GM21360 (cell line): ENCODE measurements at regions not wholly inside any gene's neighbourhood (a gene's known extent, or its start where the extent isn't known, plus 50 kb on each side); places are given as distances from the start of the nearest gene placed in this dataset.

ENCODE experiments used
- ATAC-seq: cut with Tn5 transposase; IDR thresholded peaks from one replicate; pipeline ENCODE4 v1.9.1; 2021; ENCODE audit warnings: mild to moderate bottlenecking, moderate library complexity; ENCODE audit not compliant: unreplicated experiment

DNA sequence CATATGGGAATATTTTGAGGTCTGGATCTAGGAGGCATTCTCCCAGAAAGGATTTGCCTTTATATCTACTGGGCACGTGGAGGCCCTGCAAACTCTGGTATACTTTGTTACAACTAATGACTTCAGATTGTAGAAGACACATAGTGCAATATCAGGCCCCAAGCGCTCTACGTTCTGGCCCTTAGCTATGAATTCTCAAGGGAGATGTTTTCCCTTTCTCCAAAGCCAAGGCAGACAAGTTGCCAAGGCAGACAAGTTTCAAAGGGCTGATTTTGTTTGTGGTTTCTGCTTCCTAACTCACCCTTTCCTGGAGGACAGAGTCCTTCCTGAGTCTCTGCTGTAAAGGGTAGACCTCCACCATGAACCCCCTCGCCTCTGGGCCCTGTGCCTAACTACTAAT, 99.4 kb upstream of the CTTNBP2 start:
- no peak for ATAC-seq

DNA sequence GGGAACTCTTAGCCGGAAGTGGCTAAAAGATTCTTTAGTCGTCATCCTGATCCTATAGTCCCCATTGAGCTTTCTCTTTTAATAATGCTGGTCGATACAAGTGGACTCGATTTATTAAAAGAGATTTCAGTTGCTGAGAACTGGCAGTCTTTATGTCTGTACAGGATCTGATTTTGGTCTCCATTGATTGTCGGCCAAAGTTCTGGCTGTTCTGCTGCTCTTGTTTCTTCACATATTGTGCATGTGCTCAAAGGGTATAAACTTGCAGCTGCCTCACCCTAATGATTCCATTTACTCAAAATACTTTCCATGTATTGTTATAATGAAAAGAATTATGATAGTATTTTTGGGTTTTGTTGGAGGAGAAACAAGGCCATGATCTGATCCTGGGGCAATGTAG, 100.7 kb upstream of the CTTNBP2 start:
- ATAC-seq = no peak

DNA sequence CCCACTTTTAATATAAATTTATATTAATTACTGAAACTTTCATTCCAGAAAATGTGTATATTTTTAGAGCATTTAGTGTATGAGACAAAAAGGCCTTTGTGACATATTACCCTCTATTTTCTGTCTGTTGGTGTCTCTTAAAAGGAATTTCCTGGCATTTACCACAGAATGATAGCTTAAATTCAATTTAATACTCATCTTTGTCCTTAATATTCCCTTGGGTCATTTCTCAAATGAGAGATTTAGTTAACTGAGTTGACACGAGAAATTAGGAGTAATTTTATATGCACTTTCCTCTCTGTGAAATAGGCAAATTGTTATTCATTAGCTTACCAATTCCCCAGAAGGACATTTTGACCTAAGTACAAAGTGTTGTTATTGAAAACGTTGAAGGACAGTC, 101.7 kb upstream of the CTTNBP2 start:
- ATAC-seq = no peak

DNA sequence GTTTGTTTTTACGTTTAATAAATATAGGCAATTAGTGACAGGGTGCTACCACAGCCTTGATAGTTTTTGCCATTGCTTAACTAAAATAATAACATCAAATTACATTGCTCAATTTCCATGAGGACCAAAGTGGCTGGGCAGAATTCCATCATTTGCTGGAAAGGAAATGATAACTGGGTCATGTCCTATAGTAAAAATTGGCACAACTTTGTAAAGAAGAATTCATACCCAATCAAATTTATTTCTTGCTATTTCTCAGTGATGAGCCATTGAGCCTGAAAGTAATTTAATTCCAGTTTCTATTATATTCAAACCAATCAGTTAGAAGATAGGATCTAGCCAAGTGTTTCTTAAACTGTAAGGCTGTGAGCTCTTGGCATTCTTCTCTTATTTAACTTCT, 102.2 kb upstream of the CTTNBP2 start:
- no peak for ATAC-seq

DNA sequence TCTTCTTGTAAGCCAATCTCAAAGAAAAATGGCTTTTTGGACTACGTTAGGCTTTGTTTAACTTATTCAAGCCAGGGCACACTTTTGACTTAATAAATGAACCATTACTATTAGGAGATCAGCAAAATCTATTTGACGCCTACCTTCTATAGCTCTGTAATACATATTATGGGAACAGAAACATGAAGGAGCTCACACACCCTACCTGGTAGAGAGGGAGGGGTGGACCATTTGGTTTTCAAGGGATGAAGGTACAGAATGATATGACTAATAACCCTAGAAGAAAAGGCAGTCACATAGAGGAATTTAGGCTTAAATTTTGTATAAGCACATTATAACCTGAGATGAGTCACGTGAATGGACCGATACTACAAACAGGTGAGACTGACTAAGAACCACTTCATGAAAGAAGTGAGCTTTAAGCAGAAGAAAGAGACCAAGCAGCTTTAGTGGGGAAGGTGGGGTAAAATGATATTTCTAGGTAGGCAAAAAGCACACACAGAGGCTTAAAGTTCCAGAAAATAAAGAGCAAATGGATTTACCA, 106.8 kb upstream of the CTTNBP2 start:
- no peak for ATAC-seq

DNA sequence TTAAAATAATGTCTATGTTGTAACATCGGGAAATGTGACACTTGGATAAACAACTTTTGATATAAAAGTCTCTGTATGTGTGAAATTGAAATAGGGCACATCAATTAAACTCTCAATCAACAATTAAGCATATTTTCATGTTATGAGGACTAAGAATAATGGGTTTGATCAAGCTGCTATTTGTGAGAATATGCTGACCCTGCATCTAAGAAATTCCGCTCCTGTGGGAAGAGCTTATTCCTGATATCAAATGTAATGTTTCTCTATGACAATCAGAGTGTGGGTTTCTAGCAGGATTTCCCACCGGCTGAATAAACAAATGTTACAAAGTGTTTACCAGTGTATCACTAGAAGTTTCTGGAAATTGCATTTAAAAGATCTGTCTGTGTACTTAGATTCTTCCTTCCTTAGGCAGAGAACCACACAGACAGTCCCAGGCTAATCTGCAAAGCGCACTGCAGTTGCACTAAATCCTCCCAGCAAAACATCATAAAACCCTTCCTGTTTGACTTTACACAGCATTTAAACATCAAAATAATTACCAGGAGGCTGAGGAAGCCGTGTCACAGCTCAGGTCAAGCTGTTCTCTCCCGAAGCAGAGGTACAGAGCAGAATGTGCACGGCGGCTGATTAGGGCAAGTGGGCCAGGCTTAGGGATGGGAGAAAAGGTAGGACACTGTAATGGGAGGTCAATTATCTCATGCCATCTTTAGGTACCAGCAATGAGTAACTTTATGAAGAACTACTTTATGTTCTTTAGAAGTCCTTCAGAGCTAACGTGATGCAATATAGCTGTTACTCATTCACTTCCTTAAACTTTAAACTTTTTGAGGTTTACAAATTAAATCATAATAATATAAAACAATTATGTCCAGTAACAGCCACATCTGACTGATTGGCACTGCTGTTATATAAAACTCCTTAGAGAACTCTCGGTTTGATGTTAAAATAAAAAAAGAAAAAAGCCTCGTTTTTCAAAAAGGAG, 109.1 kb upstream of the CTTNBP2 start:
- no peak for ATAC-seq

DNA sequence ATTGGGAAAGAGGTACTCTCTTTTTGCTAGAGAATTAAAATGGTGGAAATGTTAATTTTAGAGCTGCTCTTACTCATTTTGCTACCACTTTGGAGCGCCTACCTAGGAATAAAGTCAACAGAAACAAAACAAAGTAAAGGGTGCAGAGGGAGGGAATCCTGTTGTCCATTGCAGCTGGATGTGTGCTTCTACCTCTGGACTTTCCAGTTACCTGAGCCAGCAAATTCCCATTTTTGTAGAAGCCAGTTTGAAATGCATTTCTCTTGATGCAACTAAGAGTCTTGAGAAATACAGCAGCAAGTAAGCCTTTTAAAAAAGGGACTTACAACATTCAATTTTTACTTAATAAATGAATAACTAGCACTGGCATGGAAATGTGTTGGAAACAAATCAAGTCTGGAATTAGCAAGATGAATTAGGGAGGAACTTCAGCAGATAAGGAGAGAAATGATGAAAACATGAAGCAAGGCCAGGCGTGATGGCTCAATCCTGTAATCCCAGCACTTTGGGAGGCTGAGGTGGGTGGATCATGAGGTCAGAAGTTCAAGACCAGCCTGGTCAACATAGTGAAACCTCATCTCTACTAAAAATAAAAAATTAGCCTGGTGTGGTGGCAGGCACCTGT, 113.5 kb upstream of the CTTNBP2 start:
- ATAC-seq = no peak

DNA sequence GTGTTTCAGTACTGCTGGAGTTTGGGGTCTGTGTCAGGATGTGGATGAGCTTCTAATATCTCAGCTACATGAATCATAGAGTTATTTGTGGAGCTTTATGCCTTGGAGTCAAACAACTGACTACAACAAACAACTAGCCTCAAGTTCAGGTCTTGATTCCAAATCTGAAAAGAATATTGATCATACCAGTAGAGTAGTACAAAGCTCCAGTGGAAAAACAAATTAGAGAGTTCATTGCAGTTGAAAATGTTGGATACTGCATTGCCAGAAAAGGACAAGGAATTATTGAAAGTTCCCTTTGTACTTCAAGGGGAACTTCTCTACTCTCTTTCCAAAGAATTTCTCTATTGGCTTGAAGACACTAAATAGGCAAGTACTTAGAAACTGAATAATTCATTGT, 117.6 kb upstream of the CTTNBP2 start:
- no peak for ATAC-seq

DNA sequence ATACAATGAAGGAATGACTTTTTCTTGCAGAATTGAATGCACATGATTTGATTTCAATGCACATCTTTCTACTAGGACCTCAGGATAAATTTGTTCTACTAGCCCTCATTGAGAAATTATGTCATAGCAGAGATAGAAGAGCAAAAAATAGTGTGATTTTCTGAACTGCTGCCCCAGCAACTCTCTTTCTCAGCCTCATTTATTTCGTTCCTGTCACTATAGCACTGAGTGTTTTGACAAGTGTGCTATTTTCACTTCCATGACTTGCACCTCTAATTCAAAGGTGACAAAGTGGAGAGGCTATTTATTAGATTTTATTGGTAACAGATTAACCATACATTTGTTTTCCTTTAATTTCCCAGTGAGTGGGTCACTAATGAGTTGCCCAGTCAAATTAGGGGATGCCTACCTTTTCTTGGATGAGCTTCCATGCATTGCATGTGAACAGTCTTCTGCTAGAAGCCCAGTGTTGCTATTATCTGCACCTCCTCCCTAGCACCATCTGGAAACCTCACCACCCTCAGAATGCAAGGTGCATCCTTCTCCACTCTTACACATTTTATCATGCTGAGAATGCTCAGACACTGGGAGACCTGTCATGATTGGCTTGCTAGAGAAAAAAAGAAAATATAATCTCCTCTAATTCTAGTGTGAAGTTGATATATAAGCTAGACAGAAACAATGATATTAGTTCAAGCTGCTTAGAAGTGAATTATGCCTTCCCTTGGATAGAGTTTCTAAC, 119.6 kb upstream of the CTTNBP2 start:
- ATAC-seq = no peak

DNA sequence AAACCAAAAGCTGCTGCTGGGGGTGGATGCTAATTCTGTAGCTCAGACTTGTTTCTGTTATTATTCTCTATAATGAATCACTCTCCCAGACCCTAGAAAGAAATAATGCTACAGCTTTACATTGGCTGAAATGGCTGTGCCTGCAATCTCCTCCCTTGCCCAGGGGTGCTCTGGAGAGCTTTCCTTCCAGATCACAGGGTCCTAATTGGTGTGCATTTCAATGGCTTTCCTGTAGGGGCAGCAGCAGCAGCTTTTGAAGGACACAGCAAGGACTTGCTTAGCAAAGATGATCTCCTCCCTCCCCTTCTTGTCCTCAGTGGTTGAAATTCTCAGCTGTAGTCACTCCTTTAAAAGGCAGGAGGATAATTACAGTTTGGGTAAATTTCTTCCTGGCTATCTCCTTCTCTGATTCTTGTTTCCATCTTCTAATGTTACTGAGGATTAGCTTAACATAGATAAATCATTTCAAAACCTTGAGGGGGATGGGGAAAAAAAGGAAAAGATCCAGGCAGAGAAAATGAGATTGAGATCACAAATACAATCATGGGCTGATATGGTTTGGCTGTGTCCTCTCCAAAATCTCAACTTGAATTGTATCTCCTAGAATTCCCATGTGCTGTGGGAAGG, 120.2 kb upstream of the CTTNBP2 start:
- peak; percentile 98 for ATAC-seq

DNA sequence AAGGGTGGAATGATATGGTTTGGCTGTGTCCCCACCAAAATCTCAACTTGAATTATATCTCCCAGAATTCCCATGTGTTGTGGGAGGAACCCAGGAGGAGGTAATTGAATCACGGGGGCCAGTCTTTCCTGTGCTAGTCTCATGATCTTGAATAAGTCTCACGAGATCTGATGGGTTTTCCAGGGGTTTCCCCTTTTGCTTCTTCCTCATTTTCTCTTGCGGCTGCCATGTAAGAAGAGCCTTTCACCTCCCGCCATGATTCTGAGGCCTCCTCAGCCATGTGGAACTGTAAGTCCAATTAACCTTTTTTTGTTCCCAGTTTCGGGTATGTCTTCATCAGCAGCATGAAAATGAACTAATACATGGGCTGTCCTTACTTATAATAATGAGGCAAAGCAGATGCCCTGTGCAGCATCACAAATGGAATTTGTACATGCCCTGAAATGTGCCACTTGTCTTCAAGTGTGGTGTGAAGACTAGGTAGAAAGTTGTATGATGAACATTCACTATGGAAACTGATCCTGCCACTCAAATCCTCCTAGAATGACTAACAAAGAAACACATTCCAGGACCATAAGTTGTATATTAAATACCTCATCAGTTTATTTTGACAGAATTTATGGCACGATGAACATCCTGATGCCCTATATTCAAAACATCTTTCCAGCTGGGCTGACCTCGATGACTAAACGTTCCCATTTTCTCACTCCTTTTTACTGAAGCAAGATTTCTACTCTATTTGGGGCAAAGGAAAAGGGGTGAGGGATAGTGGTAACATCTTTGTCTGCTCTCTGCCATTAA, 122.8 kb upstream of the CTTNBP2 start:
- ATAC-seq = no peak

DNA sequence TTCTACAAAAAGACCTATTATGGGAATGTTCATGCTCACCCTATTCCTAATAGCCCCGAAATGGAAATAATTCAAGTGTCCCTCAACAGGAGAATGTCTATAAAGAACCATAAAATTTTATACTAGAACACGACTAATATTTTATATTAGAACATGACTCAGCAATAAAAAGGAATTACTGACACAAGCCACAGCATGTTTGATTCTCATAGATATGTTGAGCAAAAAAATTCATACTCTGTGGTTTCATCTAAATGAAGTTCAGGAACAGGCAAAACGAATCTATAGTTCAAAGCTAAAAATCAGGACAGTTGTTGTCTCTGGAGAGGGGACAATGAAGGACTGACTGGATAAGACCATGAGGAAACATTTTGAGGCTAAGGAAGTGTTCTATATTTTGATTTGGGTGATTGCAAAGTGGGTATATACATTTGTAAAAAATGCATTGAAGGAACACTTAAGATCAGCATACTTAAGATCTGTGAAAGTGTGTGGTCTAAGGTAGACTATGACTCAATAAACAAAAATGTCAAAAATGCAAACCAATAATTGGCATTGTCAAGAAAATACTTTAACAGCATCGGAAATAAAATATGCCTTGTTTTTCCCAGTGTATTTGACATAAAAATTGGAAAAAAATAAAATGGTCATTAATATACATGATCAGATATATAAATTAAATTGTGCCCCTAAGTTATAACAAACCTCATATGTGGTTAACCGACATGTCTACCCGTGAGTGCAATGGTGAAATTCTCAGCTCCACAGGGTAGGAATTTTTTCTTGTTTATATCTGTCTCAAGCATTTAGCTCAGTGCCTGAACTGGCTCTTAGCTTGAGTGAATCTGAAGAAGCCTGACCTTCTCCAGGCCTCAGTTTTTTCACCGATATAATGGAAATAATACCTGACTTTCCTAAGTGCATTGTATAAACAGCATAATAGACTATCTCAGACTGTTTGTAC, 124.9 kb upstream of the CTTNBP2 start:
- ATAC-seq = no peak

DNA sequence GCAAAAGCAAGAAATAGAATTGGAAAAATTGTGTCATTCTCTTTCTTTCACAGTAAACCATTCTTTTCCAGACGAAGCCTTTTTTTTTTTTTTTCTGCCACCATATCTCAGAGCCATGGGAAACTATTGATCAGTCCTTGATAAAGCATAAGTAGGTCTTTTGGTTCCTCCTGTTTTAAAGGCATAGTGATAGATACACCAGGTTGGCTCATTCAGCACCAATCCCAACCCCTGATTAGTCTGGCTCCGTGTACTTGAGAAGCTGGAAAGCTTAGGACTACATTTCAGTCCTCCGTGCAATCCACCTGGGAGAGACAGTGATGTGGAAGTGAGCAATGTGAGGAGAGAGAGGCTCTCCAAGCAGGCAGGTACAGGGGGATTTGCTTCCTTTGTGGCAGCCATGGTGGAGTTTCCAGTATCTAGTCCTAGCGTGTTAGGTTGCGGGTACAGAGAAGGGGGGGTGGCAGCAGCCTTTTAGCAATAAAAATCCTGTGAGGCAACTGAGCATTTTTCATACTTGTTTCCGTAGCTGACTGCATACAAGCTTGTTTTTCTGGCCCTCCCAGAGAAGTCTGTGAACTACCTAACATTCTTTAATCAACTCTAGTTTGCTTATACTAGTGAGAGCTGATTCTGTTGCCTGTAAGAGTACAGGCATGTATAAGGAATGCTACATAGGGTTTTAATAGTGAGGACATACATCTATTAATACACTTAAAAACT, 127.4 kb upstream of the CTTNBP2 start:
- no peak for ATAC-seq

DNA sequence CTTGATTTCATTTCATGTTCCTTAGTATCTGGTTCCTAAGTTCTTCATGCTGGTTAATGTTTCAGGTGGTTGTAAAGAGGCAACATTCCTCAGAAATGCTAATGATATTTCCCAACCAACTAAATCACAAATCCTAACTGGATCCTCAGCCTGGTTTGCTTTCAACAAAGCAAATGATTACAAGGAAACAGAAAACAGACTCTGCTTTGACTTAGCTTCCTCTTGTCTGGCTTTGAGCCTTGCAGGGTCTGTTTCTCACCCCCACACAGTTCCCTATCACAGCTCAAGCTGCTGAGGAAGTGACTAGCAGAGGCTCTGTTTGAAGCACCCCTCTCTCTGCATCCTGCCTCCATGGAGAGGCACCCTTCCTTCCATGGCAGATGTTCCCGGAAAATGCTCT, 130.2 kb upstream of the CTTNBP2 start:
- ATAC-seq = no peak

DNA sequence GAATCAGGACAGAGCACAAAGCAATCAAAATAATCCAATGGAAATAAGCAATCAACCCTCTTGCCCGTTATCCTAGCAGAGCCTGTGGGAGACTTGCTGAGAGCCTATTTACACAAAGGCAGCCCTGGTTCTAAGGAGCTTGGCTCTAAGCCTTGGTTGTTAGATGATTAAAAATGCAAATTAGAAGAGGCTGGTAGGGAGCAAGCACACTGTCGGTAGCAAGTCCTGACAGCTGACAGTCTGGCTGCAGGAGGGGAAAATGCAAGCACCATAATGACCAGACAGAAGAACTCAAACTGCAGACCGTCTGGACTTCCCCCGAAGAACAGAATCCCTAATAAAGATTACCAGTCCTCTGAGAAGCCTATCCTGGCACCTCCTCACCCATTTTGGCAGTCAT, 131.8 kb upstream of the CTTNBP2 start:
- no peak for ATAC-seq

DNA sequence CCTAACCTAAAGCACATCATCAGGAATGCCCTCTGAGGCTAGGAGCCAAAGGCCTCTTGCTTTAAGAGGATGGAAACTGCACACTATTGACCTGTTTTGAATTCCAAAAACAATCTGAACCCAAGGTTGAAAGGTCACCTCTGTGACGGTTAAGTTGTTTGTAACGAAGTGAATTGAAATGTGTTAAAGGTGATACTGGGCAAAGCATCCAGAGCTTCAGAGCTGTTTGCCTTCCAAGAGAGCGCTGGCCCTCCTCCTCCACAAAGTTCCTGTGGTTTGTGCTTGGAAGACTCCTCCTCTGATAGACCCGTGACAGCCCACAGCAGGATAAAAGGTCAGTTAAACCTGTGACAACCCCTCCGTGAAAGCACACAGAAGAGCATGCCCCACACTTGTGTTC, 133.7 kb upstream of the CTTNBP2 start:
- no peak for ATAC-seq

DNA sequence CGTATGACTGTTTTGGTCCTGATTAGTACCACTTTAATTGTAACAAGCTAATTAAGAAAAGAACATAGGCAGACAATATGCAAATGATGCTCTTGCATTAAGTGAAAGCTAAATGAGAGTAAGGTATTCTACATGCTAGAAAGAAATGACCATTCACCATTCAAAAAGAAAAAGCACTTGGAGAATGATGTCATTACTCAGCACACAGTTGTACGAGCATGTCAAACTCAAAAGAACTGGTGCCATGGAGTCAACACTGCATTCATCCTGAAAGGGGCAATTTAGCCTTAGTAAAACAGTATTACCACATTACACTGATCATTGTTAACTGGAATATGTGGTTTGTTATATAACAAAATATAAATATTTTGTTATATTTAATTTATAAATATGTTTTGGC, 136.2 kb upstream of the CTTNBP2 start:
- ATAC-seq = no peak

DNA sequence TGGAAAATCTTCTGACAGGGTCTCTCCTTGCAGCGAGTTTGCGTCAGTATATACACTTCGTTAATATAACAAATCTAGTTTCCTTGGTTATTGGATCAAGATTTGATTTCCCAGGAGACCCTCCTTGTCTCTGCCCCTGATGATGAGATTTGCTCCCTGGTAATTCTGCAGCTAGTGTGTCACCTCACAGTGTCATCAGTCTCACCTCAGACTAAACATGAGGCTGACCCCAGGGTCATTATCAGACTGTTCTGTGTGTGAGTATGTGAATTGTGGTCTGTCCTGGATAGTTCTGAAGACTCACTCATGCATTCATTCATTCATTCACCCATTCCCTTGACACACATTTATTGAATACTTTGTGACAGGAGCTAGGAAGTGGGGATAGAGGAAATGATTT, 138.4 kb upstream of the CTTNBP2 start:
- no peak for ATAC-seq
